GM12878 (cell line): ENCODE measurements at regions not wholly inside any gene's neighbourhood (a gene's known extent, or its start where the extent isn't known, plus 50 kb on each side); places are given as distances from the start of the nearest gene placed in this dataset.

Experiments
- ATAC-seq: fragments of 200-7000 bp; cut with Tn5 transposase; 3 replicates; pipeline ENCODE4 v1.9.1; 2020; ENCODE audit warnings: mild to moderate bottlenecking, moderate library complexity
- BruUV-seq: library from RNA; stranded (reverse); fragments of 400-500 nt; replicated peaks from 2 replicates; lab custom pipeline; 2021; lab: Mats Ljungman, UMichigan
- CTCF ChIA-PET: fragments of 300-600 bp; sonication (Branson Sonifier 250); formaldehyde crosslinking; extraction: SDS; loops from one replicate; lab custom pipeline; 2021; ENCODE audit warnings: inconsistent platforms; lab: Yijun Ruan, JAX
- POLR2A ChIA-PET: fragments of 350-600 bp; formaldehyde crosslinking; extraction: SDS; loops from one replicate; lab custom pipeline; 2021; ENCODE audit warnings: inconsistent platforms; lab: Charles Lee
- RAD21 ChIA-PET: fragments of 300-600 bp; sonication (Branson Sonifier 250); formaldehyde crosslinking; loops from one replicate; lab custom pipeline; 2023; ENCODE audit warnings: antibody characterized with exemption; ENCODE audit not compliant: unreplicated experiment; lab: Charles Lee
- SMC1A ChIA-PET: fragments of 300-600 bp; sonication (Branson Sonifier 250); formaldehyde crosslinking; loops from one replicate; lab custom pipeline; 2023; ENCODE audit not compliant: unreplicated experiment, uncharacterized antibody; lab: Charles Lee
- DNase-seq: peaks from one replicate; pipeline ENCODE4 v3.0.0-alpha.2; 2011; ENCODE audit warnings: low read depth, low spot score
- FAIRE-seq: peaks from 3 replicates; lab custom pipeline; 2011; peaks lifted over from hg19 to GRCh38; lab: Jason Lieb, UNC
- H2AFZ ChIP-seq: 2 replicates; pipeline ENCODE4 v1.6.0; 2011; ENCODE audit warnings: low read depth, low read length, control low read depth; ENCODE audit not compliant: control insufficient read depth
- H3K27ac ChIP-seq: 2 replicates; pipeline ENCODE4 v1.5.1; 2011; ENCODE audit warnings: control low read depth; ENCODE audit not compliant: control insufficient read depth, insufficient read depth
- H3K27me3 ChIP-seq, 2 experiments: replicated peaks in 1 of 2; 2 replicates each; pipeline versions ENCODE4 v1.6.0 to v1.6.1; 2011; ENCODE audit warnings: low read length in 1 of 2; ENCODE audit not compliant: control insufficient read depth in 2 of 2, insufficient read depth in 2 of 2
- H3K36me3 ChIP-seq, 2 experiments: 2 replicates each; pipeline ENCODE4 v1.5.1; 2011; ENCODE audit warnings: low read length in 1 of 2; ENCODE audit not compliant: control insufficient read depth in 2 of 2, insufficient read depth in 2 of 2
- H3K4me1 ChIP-seq: 2 replicates; pipeline ENCODE4 v1.6.1; 2011; ENCODE audit warnings: mild to moderate bottlenecking, low read length, moderate library complexity, mixed read lengths; ENCODE audit not compliant: control insufficient read depth, insufficient read depth
- H3K4me2 ChIP-seq: 2 replicates; pipeline ENCODE4 v1.6.0; 2011; ENCODE audit warnings: control low read depth; ENCODE audit not compliant: control insufficient read depth, insufficient read depth
- H3K4me3 ChIP-seq: fragments of 200-600 bp; sonication (generic); 2 replicates; pipeline ENCODE4 v1.5.1; 2016
- H3K79me2 ChIP-seq: 2 replicates; pipeline ENCODE4 v1.6.0; 2011; ENCODE audit warnings: low read length; ENCODE audit not compliant: control insufficient read depth, insufficient read depth
- H3K9ac ChIP-seq: 2 replicates; pipeline ENCODE4 v1.8.0; 2011; ENCODE audit warnings: low read length, control low read depth, mixed read lengths; ENCODE audit not compliant: control insufficient read depth, insufficient read depth
- H3K9me3 ChIP-seq: replicated peaks from 3 replicates; pipeline ENCODE4 v1.5.1; 2011; ENCODE audit warnings: mild to moderate bottlenecking, low read length; ENCODE audit not compliant: control insufficient read depth, insufficient read depth
- H4K20me1 ChIP-seq: 2 replicates; pipeline ENCODE4 v1.6.0; 2011; ENCODE audit not compliant: control insufficient read depth, insufficient read depth
- ATF2 ChIP-seq: IDR thresholded peaks from 2 replicates; pipeline ENCODE4 v1.6.1; 2012; ENCODE audit warnings: low read length, inconsistent platforms
- ATF7 ChIP-seq: fragments of 450-650 bp; IDR thresholded peaks from 2 replicates; pipeline ENCODE4 v1.6.1; 2016; ENCODE audit warnings: low read depth, mild to moderate bottlenecking
- CEBPZ ChIP-seq: fragments of 150-350 bp; IDR thresholded peaks from 2 replicates; pipeline ENCODE4 v1.6.1; 2016; ENCODE audit warnings: low read depth, low read length
- E2F4 ChIP-seq: IDR thresholded peaks from 2 replicates; pipeline ENCODE4 v1.6.1; 2012; ENCODE audit warnings: low read depth, low read length, improper control_type of control experiment
- E4F1 ChIP-seq: fragments of 450-650 bp; IDR thresholded peaks from 2 replicates; pipeline ENCODE4 v1.6.1; 2018; ENCODE audit warnings: borderline replicate concordance, mild to moderate bottlenecking; ENCODE audit not compliant: partially characterized antibody
- HDAC2 ChIP-seq: fragments of 200-600 bp; sonication (generic); IDR thresholded peaks from 2 replicates; pipeline ENCODE4 v1.6.1; 2017
- JUNB ChIP-seq: IDR thresholded peaks from 2 replicates; pipeline ENCODE4 v1.6.1; 2016; ENCODE audit warnings: antibody characterized with exemption, mild to moderate bottlenecking
- LARP7 ChIP-seq: fragments of 450-650 bp; IDR thresholded peaks from 2 replicates; pipeline ENCODE4 v1.6.1; 2017; ENCODE audit warnings: mild to moderate bottlenecking
- MXI1 ChIP-seq: fragments of 150-350 bp; IDR thresholded peaks from 2 replicates; pipeline ENCODE4 v1.6.1; 2011; ENCODE audit warnings: low read depth, mild to moderate bottlenecking, inconsistent platforms, low read length, improper control_type of control experiment
- RB1 ChIP-seq: fragments of 450-650 bp; formaldehyde crosslinking; IDR thresholded peaks from 2 replicates; pipeline ENCODE4 v1.6.1; 2017; ENCODE audit warnings: mild to moderate bottlenecking, borderline replicate concordance
- SIN3A ChIP-seq: IDR thresholded peaks from 2 replicates; pipeline ENCODE4 v1.6.1; 2012; ENCODE audit warnings: low read depth, low read length, improper control_type of control experiment
- SRF ChIP-seq, 2 experiments: IDR thresholded peaks; 2 replicates each; pipeline ENCODE4 v1.6.1; 2011; ENCODE audit warnings: low read depth in 2 of 2, low read length in 2 of 2, mild to moderate bottlenecking in 1 of 2, moderate library complexity in 1 of 2
- TARDBP ChIP-seq: IDR thresholded peaks from 2 replicates; pipeline ENCODE4 v1.6.1; 2016; ENCODE audit warnings: borderline replicate concordance
- TBL1XR1 ChIP-seq: IDR thresholded peaks from 2 replicates; pipeline ENCODE4 v1.6.1; 2012; ENCODE audit warnings: low read depth, low read length, improper control_type of control experiment
- ZNF24 ChIP-seq: fragments of 450-650 bp; IDR thresholded peaks from 2 replicates; pipeline ENCODE4 v1.6.1; 2017; ENCODE audit warnings: antibody characterized with exemption, mild to moderate bottlenecking
- ZZZ3 ChIP-seq: IDR thresholded peaks from 2 replicates; pipeline ENCODE4 v1.6.1; 2011; ENCODE audit warnings: low read depth; ENCODE audit not compliant: control insufficient read depth, insufficient read length
- WGBS: methylation state at CpG from one replicate; pipeline ENCODE4 v1.1.6; 2016; ENCODE audit warnings: low lambda C conversion rate; ENCODE audit not compliant: insufficient replicate concordance, insufficient coverage; ENCODE audit errors: missing lambda C conversion rate; 5-methylcytosine and 5-hydroxymethylcytosine counted together
- in situ Hi-C: fragments of 300-500 bp; cut with MboI; formaldehyde crosslinking; loops from 9 replicates; pipeline ENCODE4 v1.14.3; 2018; ENCODE audit warnings: mixed read lengths
- intact Hi-C: fragments of 100-400 bp; cut with micrococcal nuclease; formaldehyde crosslinking; loops from one replicate; pipeline ENCODE4 v1.14.2; 2022; ENCODE audit not compliant: unreplicated experiment

- TF ChIP-seq E4F1: no peak
Observed at GRCh38 chr15:85880501-85881190, 85.9 kb upstream of the KLHL25 start (continued).

- intact Hi-C loops: no loop called here
- H2AFZ ChIP-seq: no peak overlapping the region
- no peak for DNase-seq
- in situ Hi-C loops: no loop called here
- H3K9ac ChIP-seq: no peak overlapping the region
- H3K4me1 ChIP-seq: no peaks in the 10 kb centered on the region
- no peak for ATAC-seq
- no peaks in the 10 kb centered on the region for H4K20me1 ChIP-seq
- no peak overlapping the region for H3K4me2 ChIP-seq
- ChIA-PET RAD21 (no interaction called here), SMC1A (no interaction called here), POLR2A (no interaction called here), CTCF (no interaction called here)
- WGBS: 6% methylated on average over 8 of the region's 8 CpGs
- no peaks in the 10 kb centered on the region for H3K9me3 ChIP-seq
- peaks cover 5% of the 10 kb centered on the region in 2 experiments for H3K27me3 ChIP-seq
- no peak overlapping the region for H3K4me3 ChIP-seq
- BruUV-seq: no TSS peak
- FAIRE-seq: no peak
- no peak overlapping the region for H3K27ac ChIP-seq
- H3K79me2 ChIP-seq: no peaks in the 10 kb centered on the region
- no peaks in the 10 kb centered on the region for H3K36me3 ChIP-seq
- no peak for TF ChIP-seq JUNB
- no peak for TF ChIP-seq TARDBP
- TF ChIP-seq HDAC2: no peak
- TF ChIP-seq MXI1: no peak
- no peak for TF ChIP-seq SIN3A
- TF ChIP-seq RB1: no peak
- no peak for TF ChIP-seq E2F4
- no peak for TF ChIP-seq ATF2
- TF ChIP-seq ZZZ3: no peak
- TF ChIP-seq ATF7: no peak
- no peak for TF ChIP-seq CEBPZ
- TF ChIP-seq ZNF24: no peak
- no peak for TF ChIP-seq SRF (IDR thresholded peaks at IDR 0.05; ENCODE audit: low read depth in 2 of 2, low read length in 2 of 2)
- no peak for TF ChIP-seq LARP7
- no peak for TF ChIP-seq TBL1XR1
Observed at GRCh38 chr15:85886309-85886811, 91.6 kb upstream of the KLHL25 start.
